ENCODE measurements at regions not wholly inside any gene's neighbourhood (a gene's known extent, or its start where the extent isn't known, plus 50 kb on each side); places are given as distances from the start of the nearest gene placed in this dataset.
"Not testable (repeated sequence)": the region's sequence is repeated elsewhere in the genome, so short reads cannot be mapped to it uniquely, and the experiment has no call there.

GRCh38 chr15:87680208-87680607 is 576.3 kb downstream of the NTRK3 start:
- Histone ChIP-seq H3K36me3 (ENCODE audit: control insufficient read depth, insufficient read depth, low read length) (no peaks in the 10 kb centered on the region), H3K4me3 (ENCODE audit: extremely low read depth, insufficient read depth, low read length, poor library complexity, severe bottlenecking) (no peak overlapping the region), H3K4me1 (ENCODE audit: control insufficient read depth, insufficient read depth, low read length, poor library complexity, severe bottlenecking) (no peaks in the 10 kb centered on the region), H3K27ac (ENCODE audit: low read depth, low read length, severe bottlenecking) (no peak overlapping the region), H3K9me3 (ENCODE audit: control insufficient read depth, low read length) (no peaks in the 10 kb centered on the region)
- 80 to 100% methylated on average over 1 of the region's 1 CpG for WGBS, 2 experiments (ENCODE audit: insufficient coverage in 2 of 2)

DNA sequence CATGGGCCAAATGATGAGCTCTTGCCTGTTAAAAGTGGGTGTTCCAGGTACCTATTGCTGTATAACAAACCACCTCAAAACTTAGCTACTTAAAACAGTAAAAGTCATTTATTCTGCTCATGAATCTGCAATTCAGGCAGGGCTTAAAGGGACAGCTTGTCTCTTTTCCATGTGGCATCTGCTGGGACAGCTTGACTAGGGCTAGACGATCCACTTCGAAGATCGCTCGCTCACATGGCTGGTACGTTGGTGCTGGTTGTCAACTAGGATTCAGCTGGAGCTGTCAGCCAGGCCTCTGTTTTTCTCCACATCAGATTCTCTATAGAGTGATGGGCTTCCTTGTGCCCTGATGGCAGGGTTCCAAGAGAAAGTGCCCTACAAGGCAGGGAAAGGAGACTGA is 581.3 kb downstream of the NTRK3 start:
- no peaks in the 10 kb centered on the region for H3K36me3 ChIP-seq (ENCODE audit: control insufficient read depth, insufficient read depth, low read length)
- H3K9me3 ChIP-seq (ENCODE audit: control insufficient read depth, low read length): no peaks in the 10 kb centered on the region
- WGBS, 2 experiments (ENCODE audit: insufficient coverage in 2 of 2): 93 to 100% methylated on average over 5 of the region's 5 CpGs
- H3K4me1 ChIP-seq (ENCODE audit: control insufficient read depth, insufficient read depth, low read length, poor library complexity, severe bottlenecking): no peaks in the 10 kb centered on the region
- H3K4me3 ChIP-seq (ENCODE audit: extremely low read depth, insufficient read depth, low read length, poor library complexity, severe bottlenecking): no peak overlapping the region
- H3K27ac ChIP-seq (ENCODE audit: low read depth, low read length, severe bottlenecking): no peak overlapping the region

DNA sequence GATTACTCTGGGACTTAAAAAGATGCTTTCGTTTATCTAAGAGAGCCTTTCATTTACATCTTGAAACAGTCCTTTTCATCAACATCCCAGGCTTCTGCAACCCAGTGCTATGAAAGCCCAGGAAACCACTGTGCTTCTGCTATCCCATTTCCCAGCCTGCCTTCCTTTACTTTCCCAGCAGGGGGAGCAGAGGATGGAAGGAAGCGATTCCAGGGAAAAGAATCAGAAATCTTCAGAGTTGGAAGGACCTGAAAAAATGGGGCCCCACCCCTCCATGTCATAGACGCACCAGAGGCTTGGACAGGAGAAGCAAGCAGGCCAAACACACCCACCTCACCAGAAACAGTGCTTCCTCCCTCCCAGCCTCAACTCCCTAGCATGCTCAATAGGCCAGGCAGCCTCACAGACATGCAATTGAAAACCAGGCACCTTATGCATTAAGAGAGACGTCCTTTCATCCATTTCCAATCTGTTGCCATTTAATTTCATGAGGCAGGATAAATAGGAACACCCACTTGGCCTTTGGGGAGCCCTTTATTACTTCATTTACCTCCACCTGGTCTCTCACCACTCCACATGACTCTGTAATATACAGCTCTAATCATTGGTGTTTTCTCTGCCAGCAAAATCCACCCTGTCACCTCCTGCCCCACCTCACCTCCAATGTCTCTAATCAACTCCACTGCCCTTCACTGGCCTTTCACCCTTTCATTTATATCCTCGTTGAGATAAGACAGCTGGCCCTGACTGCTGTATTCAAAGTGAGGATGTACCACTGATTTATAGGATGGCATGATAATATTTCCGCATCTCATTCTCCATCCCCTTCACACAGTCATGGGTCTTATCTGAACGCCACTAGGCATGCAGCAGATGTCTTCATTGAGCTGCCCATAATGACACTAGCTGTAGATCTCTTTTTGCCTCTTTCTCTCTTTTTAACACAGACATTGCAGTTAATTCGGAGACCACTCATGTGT is 583.9 kb downstream of the NTRK3 start:
- H3K4me3 ChIP-seq (ENCODE audit: extremely low read depth, insufficient read depth, low read length, poor library complexity, severe bottlenecking): no peak overlapping the region
- H3K27ac ChIP-seq (ENCODE audit: low read depth, low read length, severe bottlenecking): no peak overlapping the region
- no peaks in the 10 kb centered on the region for H3K4me1 ChIP-seq (ENCODE audit: control insufficient read depth, insufficient read depth, low read length, poor library complexity, severe bottlenecking)
- WGBS, 2 experiments (ENCODE audit: insufficient coverage in 2 of 2): 65 to 84% methylated on average over 3 to 7 of the region's 8 CpGs
- H3K9me3 ChIP-seq (ENCODE audit: control insufficient read depth, low read length): peaks cover 13% of the 10 kb centered on the region
- no peaks in the 10 kb centered on the region for H3K36me3 ChIP-seq (ENCODE audit: control insufficient read depth, insufficient read depth, low read length)

DNA sequence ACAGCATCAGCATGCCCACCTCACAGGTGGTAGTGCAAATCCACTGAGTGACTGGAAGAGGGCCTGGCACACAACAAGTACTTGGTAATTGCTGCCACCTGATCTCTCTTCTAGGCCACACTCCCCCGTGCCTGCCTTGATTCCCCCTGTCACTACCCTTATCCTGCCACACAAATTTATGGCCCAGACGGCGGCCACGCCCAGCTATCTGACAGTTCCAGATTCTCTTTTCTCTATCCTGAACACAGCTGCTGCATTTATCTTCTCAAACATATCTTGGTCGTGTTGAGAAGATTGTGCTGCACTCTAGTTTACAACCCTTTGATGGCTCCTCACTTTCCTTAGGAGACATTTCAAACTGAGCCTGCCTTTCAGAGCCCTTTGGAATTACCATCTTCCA is 585.2 kb downstream of the NTRK3 start:
- Histone ChIP-seq H3K36me3 (ENCODE audit: control insufficient read depth, insufficient read depth, low read length) (no peaks in the 10 kb centered on the region), H3K4me1 (ENCODE audit: control insufficient read depth, insufficient read depth, low read length, poor library complexity, severe bottlenecking) (no peaks in the 10 kb centered on the region), H3K27ac (ENCODE audit: low read depth, low read length, severe bottlenecking) (no peak overlapping the region), H3K9me3 (ENCODE audit: control insufficient read depth, low read length) (peaks cover 15% of the 10 kb centered on the region), H3K4me3 (ENCODE audit: extremely low read depth, insufficient read depth, low read length, poor library complexity, severe bottlenecking) (no peak overlapping the region)
- 92 to 96% methylated on average over 4 to 5 of the region's 5 CpGs for WGBS, 2 experiments (ENCODE audit: insufficient coverage in 2 of 2)

GRCh38 chr15:87669846-87670245 is 586.7 kb downstream of the NTRK3 start:
- 93 to 100% methylated on average over 2 to 5 of the region's 6 CpGs for WGBS, 2 experiments (ENCODE audit: insufficient coverage in 2 of 2)
- H3K27ac ChIP-seq (ENCODE audit: low read depth, low read length, severe bottlenecking): no peak overlapping the region
- no peak overlapping the region for H3K4me3 ChIP-seq (ENCODE audit: extremely low read depth, insufficient read depth, low read length, poor library complexity, severe bottlenecking)

GRCh38 chr15:87668768-87669564 is 587.6 kb downstream of the NTRK3 start:
- H3K4me3 ChIP-seq (ENCODE audit: extremely low read depth, insufficient read depth, low read length, poor library complexity, severe bottlenecking); H3K4me1 ChIP-seq (ENCODE audit: control insufficient read depth, insufficient read depth, low read length, poor library complexity, severe bottlenecking); H3K27ac ChIP-seq (ENCODE audit: low read depth, low read length, severe bottlenecking); H3K36me3 ChIP-seq (ENCODE audit: control insufficient read depth, insufficient read depth, low read length): not testable (repeated sequence)
- H3K9me3 ChIP-seq (ENCODE audit: control insufficient read depth, low read length): peaks cover 24% of the 10 kb centered on the region
- 80 to 82% methylated on average over 4 of the region's 8 CpGs for WGBS, 2 experiments (ENCODE audit: insufficient coverage in 2 of 2)

More at GRCh38 chr15:87669846-87670245, 586.7 kb downstream of the NTRK3 start:
- H3K9me3 ChIP-seq (ENCODE audit: control insufficient read depth, low read length): peaks cover 18% of the 10 kb centered on the region
- no peaks in the 10 kb centered on the region for H3K36me3 ChIP-seq (ENCODE audit: control insufficient read depth, insufficient read depth, low read length)
- no peaks in the 10 kb centered on the region for H3K4me1 ChIP-seq (ENCODE audit: control insufficient read depth, insufficient read depth, low read length, poor library complexity, severe bottlenecking)

DNA sequence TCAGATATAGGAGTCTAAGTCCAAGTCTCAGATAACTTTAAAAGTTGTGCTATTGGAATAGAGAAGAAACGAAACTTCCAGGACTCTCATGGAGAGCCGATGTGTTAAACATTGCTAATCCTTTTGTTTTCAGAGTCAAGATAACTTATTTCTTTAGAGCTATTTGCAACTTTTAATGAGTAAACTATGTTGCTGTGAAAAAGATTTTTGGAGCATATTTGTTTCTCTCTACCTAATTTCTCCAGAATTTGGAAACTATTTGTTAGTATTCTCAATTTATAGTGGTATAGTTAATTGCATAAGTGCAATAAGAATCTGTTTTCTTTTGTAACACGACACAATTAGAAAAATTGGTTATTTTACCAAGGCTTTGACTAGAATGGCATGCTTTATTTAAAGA is 588.9 kb downstream of the NTRK3 start:
- Histone ChIP-seq H3K36me3 (ENCODE audit: control insufficient read depth, insufficient read depth, low read length) (no peaks in the 10 kb centered on the region), H3K9me3 (ENCODE audit: control insufficient read depth, low read length) (peaks cover 30% of the 10 kb centered on the region), H3K27ac (ENCODE audit: low read depth, low read length, severe bottlenecking) (no peak overlapping the region), H3K4me1 (ENCODE audit: control insufficient read depth, insufficient read depth, low read length, poor library complexity, severe bottlenecking) (no peaks in the 10 kb centered on the region), H3K4me3 (ENCODE audit: extremely low read depth, insufficient read depth, low read length, poor library complexity, severe bottlenecking) (no peak overlapping the region)
- WGBS, 2 experiments (ENCODE audit: insufficient coverage in 2 of 2): 83% methylated on average over 2 of the region's 3 CpGs; no CpG with 5 or more reads in 1 of the 2 experiments

- 69 to 90% methylated on average over 2 to 6 of the region's 6 CpGs for WGBS, 2 experiments (ENCODE audit: insufficient coverage in 2 of 2)
- Histone ChIP-seq H3K9me3 (ENCODE audit: control insufficient read depth, low read length) (peaks cover 17% of the 10 kb centered on the region), H3K4me3 (ENCODE audit: extremely low read depth, insufficient read depth, low read length, poor library complexity, severe bottlenecking) (no peak overlapping the region), H3K27ac (ENCODE audit: low read depth, low read length, severe bottlenecking) (no peak overlapping the region), H3K4me1 (ENCODE audit: control insufficient read depth, insufficient read depth, low read length, poor library complexity, severe bottlenecking) (no peaks in the 10 kb centered on the region), H3K36me3 (ENCODE audit: control insufficient read depth, insufficient read depth, low read length) (no peaks in the 10 kb centered on the region)
These were observed 594.0 kb downstream of the NTRK3 start for GRCh38 chr15:87662575-87662974.

DNA sequence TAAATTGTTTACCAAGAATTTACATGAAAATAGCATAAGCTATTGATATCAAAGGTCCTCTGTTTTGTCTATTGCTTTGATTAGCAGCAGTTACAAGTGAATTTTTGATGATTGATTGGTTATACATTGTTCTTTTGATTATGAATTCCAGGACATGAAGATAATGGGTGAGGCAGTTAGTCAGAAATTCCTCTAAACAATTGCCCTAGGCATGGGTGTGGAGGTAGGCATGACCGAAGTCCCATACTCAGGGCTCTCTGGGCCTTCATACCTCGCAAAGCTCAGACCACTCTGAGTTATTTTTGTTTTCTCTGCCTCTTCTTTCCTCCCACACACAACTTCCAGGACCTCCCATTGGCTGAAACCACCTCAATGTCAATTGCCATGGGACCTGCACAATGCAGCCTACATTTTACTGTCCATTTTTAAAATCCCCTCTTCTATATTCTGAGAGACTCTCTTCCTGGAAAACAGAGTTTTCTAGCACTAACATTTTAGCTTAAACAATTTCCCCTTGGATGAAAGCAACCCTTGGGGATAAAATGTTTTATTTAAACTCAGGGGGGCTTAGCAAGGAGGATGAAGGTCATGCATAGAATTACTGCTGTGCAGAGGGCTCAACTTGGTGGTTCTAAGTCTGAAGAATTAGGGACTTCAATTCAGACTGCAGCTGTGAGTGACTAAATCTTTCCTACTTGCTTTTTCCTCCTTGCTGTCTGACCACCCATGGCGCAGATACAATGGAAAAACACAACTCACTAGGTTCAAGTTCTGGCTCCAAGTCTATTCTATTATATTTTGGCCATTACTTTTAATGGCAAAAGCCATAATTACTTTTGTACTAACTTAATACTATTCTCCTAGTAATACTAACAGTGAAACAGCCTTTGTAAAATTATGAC is 594.8 kb downstream of the NTRK3 start:
- Histone ChIP-seq H3K36me3 (ENCODE audit: control insufficient read depth, insufficient read depth, low read length) (no peaks in the 10 kb centered on the region), H3K4me1 (ENCODE audit: control insufficient read depth, insufficient read depth, low read length, poor library complexity, severe bottlenecking) (no peaks in the 10 kb centered on the region), H3K9me3 (ENCODE audit: control insufficient read depth, low read length) (peaks cover 16% of the 10 kb centered on the region), H3K4me3 (ENCODE audit: extremely low read depth, insufficient read depth, low read length, poor library complexity, severe bottlenecking) (no peak overlapping the region), H3K27ac (ENCODE audit: low read depth, low read length, severe bottlenecking) (no peak overlapping the region)
- 97 to 100% methylated on average over 2 to 3 of the region's 3 CpGs for WGBS, 2 experiments (ENCODE audit: insufficient coverage in 2 of 2)

Data from mesodermal cell (in vitro differentiated cells).